AG09319 (cell line): ENCODE measurements at regions not wholly inside any gene's neighbourhood (a gene's known extent, or its start where the extent isn't known, plus 50 kb on each side); places are given as distances from the start of the nearest gene placed in this dataset.

Experiments
- DNase-seq: peaks from one replicate; pipeline ENCODE4 v3.0.0-alpha.2; 2010; ENCODE audit warnings: low read depth; ENCODE audit errors: extremely low read depth
- CTCF ChIP-seq: IDR thresholded peaks from 2 replicates; pipeline ENCODE4 v1.5.1; 2011; ENCODE audit warnings: low read depth, mild to moderate bottlenecking, inconsistent platforms, low read length, moderate library complexity

- no peak for TF ChIP-seq CTCF
- DNase-seq, result no peak
Observed at GRCh38 chr9:36763778-36764177, 191.1 kb downstream of the MELK start.

DNA sequence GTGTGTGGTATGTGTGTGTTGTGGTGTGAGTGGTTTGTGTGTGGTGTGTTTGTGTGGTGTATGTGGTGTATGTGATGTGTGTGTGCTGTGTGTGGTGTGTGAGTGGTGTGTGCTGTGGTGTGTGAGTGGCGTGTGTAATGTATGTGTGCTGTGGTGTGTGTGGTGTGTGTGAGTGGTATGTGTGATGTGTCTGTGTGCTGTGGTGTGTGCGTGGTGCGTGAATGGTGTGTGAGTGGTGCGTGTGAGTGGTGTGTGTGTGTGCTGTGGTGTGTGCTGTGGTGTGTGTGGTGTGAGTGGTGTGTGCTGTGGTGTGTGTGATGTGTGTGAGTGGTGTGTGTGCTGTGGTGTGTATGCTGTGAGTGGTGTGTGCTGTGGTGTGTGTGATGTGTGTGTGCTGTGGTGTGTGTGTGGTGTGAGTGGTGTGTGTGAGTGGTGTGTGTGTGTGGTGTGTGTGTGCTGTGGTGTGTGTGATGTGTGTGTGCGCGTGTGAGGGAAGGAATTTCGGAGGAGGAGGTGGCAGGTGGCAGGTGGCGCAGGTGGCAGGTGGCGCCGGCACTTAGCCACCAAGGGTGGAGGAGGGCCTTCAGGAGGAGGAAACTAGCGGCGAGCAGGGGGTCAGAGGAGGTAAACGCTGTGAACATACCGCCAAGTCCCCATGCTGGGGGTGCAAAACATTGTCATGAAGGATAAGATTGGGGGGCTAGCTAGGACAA, 191.8 kb downstream of the MELK start:
- no peak for DNase-seq
- no peak for TF ChIP-seq CTCF

GRCh38 chr9:36765077-36765390, 192.3 kb downstream of the MELK start:
- no peak for TF ChIP-seq CTCF

GRCh38 chr9:36765468-36766341, 193.0 kb downstream of the MELK start:
- no peak for TF ChIP-seq CTCF
- DNase-seq, result no peak

More at GRCh38 chr9:36765077-36765390, 192.3 kb downstream of the MELK start:
- DNase-seq, result no peak

GRCh38 chr9:36768677-36769076, 196.0 kb downstream of the MELK start:
- no peak for DNase-seq
- TF ChIP-seq CTCF, result no peak

DNA sequence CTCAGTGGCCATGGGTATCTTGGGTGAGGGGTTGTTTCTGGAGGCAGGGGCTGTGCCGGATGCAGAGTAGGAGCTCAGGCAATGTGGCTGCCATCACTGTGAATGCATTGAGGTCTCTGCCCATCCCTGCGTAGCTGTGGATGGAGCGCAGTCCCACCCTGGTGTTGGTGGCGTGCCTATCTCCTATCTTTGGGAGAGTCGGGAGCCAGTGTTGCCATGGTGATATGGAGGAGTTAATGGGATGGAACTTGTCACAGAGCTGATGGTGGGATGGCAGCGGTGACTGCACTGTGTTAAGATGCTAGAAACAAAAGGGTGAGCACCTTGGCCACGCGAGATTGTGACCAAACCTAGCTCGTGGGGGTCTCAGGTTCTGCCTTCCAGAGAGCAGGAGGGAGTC, 197.3 kb downstream of the MELK start:
- TF ChIP-seq CTCF, result no peak
- DNase-seq, result no peak
